Nephron (organoid): ENCODE measurements at regions not wholly inside any gene's neighbourhood (a gene's known extent, or its start where the extent isn't known, plus 50 kb on each side); places are given as distances from the start of the nearest gene placed in this dataset.

ENCODE experiments used
- H3K27ac Mint-ChIP-seq, 3 experiments: 2 replicates each; pipeline ENCODE4 v1.8.0; 2020; ENCODE audit warnings: mixed read lengths in 3 of 3, mild to moderate bottlenecking in 2 of 3, moderate library complexity in 1 of 3
- H3K27me3 Mint-ChIP-seq: 2 replicates; pipeline ENCODE4 v1.8.0; 2021; ENCODE audit warnings: low read depth, mild to moderate bottlenecking, moderate library complexity, mixed read lengths
- H3K36me3 Mint-ChIP-seq: 2 replicates; pipeline ENCODE4 v1.8.0; 2020; ENCODE audit warnings: low read depth, mixed read lengths
- H3K4me1 Mint-ChIP-seq: 2 replicates; pipeline ENCODE4 v1.8.0; 2020; ENCODE audit warnings: mixed read lengths
- H3K4me3 Mint-ChIP-seq, 3 experiments: 2 replicates each; pipeline ENCODE4 v1.8.0; 2020; ENCODE audit warnings: mild to moderate bottlenecking in 3 of 3, mixed read lengths in 3 of 3, moderate library complexity in 2 of 3
- H3K9me3 Mint-ChIP-seq: 2 replicates; pipeline ENCODE4 v1.8.0; 2020; ENCODE audit warnings: mixed read lengths
- TF ChIP-seq, protein P1 (sequence below), 3 experiments: fragments of 200-600 bp; sonication (generic); IDR thresholded peaks; one replicate each; pipeline ENCODE4 v1.5.0; 2021; ENCODE audit warnings: antibody characterized with exemption in 3 of 3; ENCODE audit not compliant: unreplicated experiment in 3 of 3

DNA sequence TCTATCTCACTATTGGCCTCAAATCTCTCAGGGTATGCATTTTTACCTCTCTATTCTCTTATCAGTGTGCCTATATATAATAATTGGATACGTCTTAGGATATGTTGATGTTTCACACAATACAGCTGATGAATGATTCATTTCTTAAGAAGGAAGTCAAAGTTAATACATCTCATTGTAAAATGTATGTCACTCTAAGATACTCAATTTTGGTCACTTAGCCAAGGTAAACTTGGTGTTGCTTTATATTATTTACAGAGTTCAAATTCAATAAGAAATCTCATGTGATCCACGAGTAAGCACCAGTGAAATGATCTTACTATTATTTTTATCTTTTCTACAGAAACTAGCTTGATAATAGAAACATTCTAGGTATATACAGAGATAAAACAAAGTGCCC is 1266.5 kb downstream of the JRKL start:
- no peaks in the 10 kb centered on the region for H3K27me3 Mint-ChIP-seq
- no peaks in the 10 kb centered on the region for H3K4me1 Mint-ChIP-seq
- no peaks in the 10 kb centered on the region for H3K36me3 Mint-ChIP-seq
- peaks cover 3% of the 10 kb centered on the region for H3K9me3 Mint-ChIP-seq
- H3K4me3 Mint-ChIP-seq = no peak overlapping the region
- TF ChIP-seq, protein P1, sequence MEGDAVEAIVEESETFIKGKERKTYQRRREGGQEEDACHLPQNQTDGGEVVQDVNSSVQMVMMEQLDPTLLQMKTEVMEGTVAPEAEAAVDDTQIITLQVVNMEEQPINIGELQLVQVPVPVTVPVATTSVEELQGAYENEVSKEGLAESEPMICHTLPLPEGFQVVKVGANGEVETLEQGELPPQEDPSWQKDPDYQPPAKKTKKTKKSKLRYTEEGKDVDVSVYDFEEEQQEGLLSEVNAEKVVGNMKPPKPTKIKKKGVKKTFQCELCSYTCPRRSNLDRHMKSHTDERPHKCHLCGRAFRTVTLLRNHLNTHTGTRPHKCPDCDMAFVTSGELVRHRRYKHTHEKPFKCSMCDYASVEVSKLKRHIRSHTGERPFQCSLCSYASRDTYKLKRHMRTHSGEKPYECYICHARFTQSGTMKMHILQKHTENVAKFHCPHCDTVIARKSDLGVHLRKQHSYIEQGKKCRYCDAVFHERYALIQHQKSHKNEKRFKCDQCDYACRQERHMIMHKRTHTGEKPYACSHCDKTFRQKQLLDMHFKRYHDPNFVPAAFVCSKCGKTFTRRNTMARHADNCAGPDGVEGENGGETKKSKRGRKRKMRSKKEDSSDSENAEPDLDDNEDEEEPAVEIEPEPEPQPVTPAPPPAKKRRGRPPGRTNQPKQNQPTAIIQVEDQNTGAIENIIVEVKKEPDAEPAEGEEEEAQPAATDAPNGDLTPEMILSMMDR (IDR thresholded peaks at IDR 0.05; ENCODE audit: unreplicated experiment in 3 of 3) = no peak
- no peak overlapping the region for H3K27ac Mint-ChIP-seq

DNA sequence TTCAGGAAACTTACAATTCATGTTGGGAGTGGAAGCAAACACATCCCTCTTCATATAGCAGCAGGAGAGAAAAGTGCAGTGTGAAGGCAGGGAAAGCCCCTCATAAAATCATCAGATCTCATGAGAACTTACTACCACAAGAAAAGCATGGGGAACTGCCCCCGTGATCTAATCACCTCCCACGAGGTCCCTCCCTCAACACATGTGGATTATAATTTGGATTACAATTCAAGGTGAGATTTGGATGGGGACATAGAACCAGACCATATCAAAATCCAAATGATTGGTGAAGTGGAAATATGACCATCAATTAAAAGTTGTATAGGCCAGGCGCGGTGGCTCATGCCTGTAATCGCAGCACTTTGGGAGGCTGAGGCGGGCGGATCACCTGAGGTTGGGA is 1268.0 kb downstream of the JRKL start:
- Mint-ChIP-seq H3K27ac (no peak overlapping the region), H3K9me3 (peaks cover 3% of the 10 kb centered on the region), H3K4me1 (no peaks in the 10 kb centered on the region), H3K27me3 (no peaks in the 10 kb centered on the region), H3K36me3 (no peaks in the 10 kb centered on the region), H3K4me3 (no peak overlapping the region)
- TF ChIP-seq, protein P1 (IDR thresholded peaks at IDR 0.05; ENCODE audit: unreplicated experiment in 3 of 3) = no peak

DNA sequence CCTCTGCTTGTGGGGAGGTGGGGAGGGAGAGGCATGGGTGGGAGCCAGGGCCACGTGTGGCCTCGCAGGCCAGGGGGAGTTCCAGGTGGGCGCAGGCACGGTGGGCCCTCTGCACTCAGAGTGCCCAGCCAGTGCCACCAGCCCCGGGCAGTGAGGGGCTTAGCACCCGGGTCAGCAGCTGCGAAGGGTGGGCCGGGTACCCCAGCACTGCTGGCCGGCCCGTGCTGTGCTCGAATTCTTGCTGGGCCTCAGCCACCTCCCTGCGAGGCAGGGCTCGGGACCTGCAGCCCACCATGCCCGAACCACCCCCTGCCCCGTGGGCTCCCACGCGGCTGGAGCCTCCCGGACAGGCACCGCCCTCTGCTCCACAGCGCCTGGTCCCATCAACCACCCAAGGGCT is 1277.2 kb downstream of the JRKL start:
- H3K27ac Mint-ChIP-seq = no peak overlapping the region

GRCh38 chr11:97683733-97684132 is 1293.9 kb downstream of the JRKL start:
- Mint-ChIP-seq H3K4me3 (no peak overlapping the region), H3K36me3 (no peaks in the 10 kb centered on the region), H3K9me3 (peaks cover 2% of the 10 kb centered on the region), H3K27ac (no peak overlapping the region), H3K4me1 (no peaks in the 10 kb centered on the region), H3K27me3 (no peaks in the 10 kb centered on the region)
- TF ChIP-seq, protein P1 (IDR thresholded peaks at IDR 0.05; ENCODE audit: unreplicated experiment in 3 of 3) = no peak

More for the DNA sequence above, 1277.2 kb downstream of the JRKL start:
- no peaks in the 10 kb centered on the region for H3K27me3 Mint-ChIP-seq
- H3K4me1 Mint-ChIP-seq = peaks cover 15% of the 10 kb centered on the region
- H3K36me3 Mint-ChIP-seq = no peaks in the 10 kb centered on the region
- no peak overlapping the region for H3K4me3 Mint-ChIP-seq
- TF ChIP-seq, protein P1 (IDR thresholded peaks at IDR 0.05; ENCODE audit: unreplicated experiment in 3 of 3) = no peak
- peaks cover 2% of the 10 kb centered on the region for H3K9me3 Mint-ChIP-seq

DNA sequence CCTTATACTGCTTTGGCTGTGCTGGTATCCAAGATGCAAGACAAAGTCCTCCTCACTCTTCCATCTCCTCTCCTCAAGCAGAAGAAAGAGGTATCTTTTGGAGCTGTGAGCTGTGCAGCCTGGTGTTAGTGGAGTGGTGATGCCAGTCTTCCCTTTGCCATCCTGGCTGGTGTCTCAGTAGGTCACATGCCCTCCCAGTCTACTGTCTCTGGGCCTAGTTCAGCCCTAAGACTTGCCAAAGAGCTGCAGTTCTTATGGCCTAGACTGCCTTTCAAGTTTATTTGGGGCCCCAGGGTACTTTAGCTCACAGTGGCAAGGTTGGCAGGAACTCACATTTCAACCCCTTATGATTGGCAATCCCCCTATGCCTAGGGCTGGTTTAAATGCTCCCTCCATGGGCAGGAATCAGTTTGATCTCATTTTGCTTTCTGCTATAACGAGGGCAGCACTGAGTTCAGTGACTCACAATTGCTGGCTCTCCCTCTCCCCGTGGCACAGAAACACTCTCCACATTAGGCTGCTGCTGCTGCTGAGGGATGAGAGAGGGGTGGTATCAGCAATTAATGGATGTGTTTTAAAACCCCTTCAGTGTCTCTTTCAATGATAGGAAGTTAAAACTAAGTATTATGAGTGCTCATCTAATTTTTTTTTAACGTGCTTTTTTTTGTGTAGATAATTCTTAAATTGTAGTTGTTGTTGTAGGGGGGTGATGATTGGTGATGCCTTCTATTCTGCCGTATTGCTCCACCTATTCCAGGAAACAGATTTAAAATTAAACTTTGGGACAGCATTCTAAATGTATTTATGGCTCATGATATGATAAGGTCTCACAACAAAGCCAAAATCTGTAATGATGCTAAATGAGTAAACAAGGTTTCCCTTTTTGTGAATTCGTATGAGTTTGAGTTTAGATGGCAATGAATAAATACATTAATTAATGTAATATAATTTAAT is 1295.0 kb downstream of the JRKL start:
- Mint-ChIP-seq H3K27me3 (no peaks in the 10 kb centered on the region), H3K36me3 (no peaks in the 10 kb centered on the region), H3K4me3 (no peak overlapping the region), H3K9me3 (no peaks in the 10 kb centered on the region), H3K4me1 (no peaks in the 10 kb centered on the region), H3K27ac (no peak overlapping the region)
- TF ChIP-seq, protein P1 (IDR thresholded peaks at IDR 0.05; ENCODE audit: unreplicated experiment in 3 of 3) = no peak

GRCh38 chr11:97685695-97686094 is 1295.9 kb downstream of the JRKL start:
- Mint-ChIP-seq H3K36me3 (no peaks in the 10 kb centered on the region), H3K27ac (no peak overlapping the region), H3K27me3 (no peaks in the 10 kb centered on the region), H3K4me3 (no peak overlapping the region), H3K9me3 (no peaks in the 10 kb centered on the region), H3K4me1 (no peaks in the 10 kb centered on the region)
- TF ChIP-seq, protein P1 (IDR thresholded peaks at IDR 0.05; ENCODE audit: unreplicated experiment in 3 of 3) = no peak
